Mammary epithelial cell (primary cell): ENCODE measurements at regions not wholly inside any gene's neighbourhood (a gene's known extent, or its start where the extent isn't known, plus 50 kb on each side); places are given as distances from the start of the nearest gene placed in this dataset.

Source experiments
- CTCF ChIP-seq, 2 donors: IDR thresholded peaks in 1 of 2; conservative IDR thresholded peaks in 1 of 2; 2 replicates each; pipeline ENCODE4 v1.5.1; 2011 to 2012; ENCODE audit warnings: inconsistent platforms in 2 of 2, low read length in 2 of 2, mild to moderate bottlenecking in 2 of 2, control low read depth in 1 of 2, low read depth in 1 of 2; ENCODE audit not compliant: insufficient read depth in 1 of 2; ENCODE audit errors: extremely low read depth in 1 of 2
- EZH2 ChIP-seq: IDR thresholded peaks from 2 replicates; pipeline ENCODE4 v1.6.1; 2012; ENCODE audit warnings: low read length, inconsistent platforms, borderline replicate concordance

- no peak for TF ChIP-seq CTCF (conservative IDR thresholded peaks at IDR 0.05 in 1 of 2, IDR thresholded peaks at IDR 0.05 in 1 of 2; ENCODE audit: extremely low read depth in 1 of 2, insufficient read depth in 1 of 2, low read depth in 1 of 2, low read length in 2 of 2)
- TF ChIP-seq EZH2: no peak
Observed at GRCh38 chr10:118148247-118148646, 101.5 kb upstream of the RAB11FIP2 start.
